ENCODE measurements at regions not wholly inside any gene's neighbourhood (a gene's known extent, or its start where the extent isn't known, plus 50 kb on each side); places are given as distances from the start of the nearest gene placed in this dataset.
A peak's percentile ranks its signal among the peaks of the same experiment; 100 is the strongest.

- no peak for FAIRE-seq
- DNase-seq (ENCODE audit: insufficient read length, low spot score): no peak
Observed at GRCh38 chr2:18412980-18413675, 147.3 kb downstream of the RDH14 start.

GRCh38 chr2:18411626-18412025, 148.8 kb downstream of the RDH14 start:
- DNase-seq (ENCODE audit: insufficient read length, low spot score) (no peak), FAIRE-seq (no peak)
- TF ChIP-seq CTCF (IDR thresholded peaks at IDR 0.05; ENCODE audit: insufficient read depth, missing control alignments): no peak

More at GRCh38 chr2:18412980-18413675, 147.3 kb downstream of the RDH14 start:
- TF ChIP-seq CTCF (IDR thresholded peaks at IDR 0.05; ENCODE audit: insufficient read depth, missing control alignments): no peak

- no peak for TF ChIP-seq CTCF (IDR thresholded peaks at IDR 0.05; ENCODE audit: insufficient read depth, missing control alignments)
Observed at GRCh38 chr2:18410543-18410942, 149.9 kb downstream of the RDH14 start.

GRCh38 chr2:18408638-18409037, 151.8 kb downstream of the RDH14 start:
- DNase-seq (ENCODE audit: insufficient read length, low spot score) (no peak), FAIRE-seq (no peak)
- TF ChIP-seq CTCF (IDR thresholded peaks at IDR 0.05; ENCODE audit: insufficient read depth, missing control alignments): no peak

More at GRCh38 chr2:18410543-18410942, 149.9 kb downstream of the RDH14 start:
- DNase-seq (ENCODE audit: insufficient read length, low spot score) (no peak), FAIRE-seq (no peak)

GRCh38 chr2:18406219-18406618, 154.2 kb downstream of the RDH14 start:
- no peak for TF ChIP-seq CTCF (IDR thresholded peaks at IDR 0.05; ENCODE audit: insufficient read depth, missing control alignments)
- DNase-seq (ENCODE audit: insufficient read length, low spot score) (no peak), FAIRE-seq (no peak)

GRCh38 chr2:18404708-18405107, 155.7 kb downstream of the RDH14 start:
- DNase-seq (ENCODE audit: insufficient read length, low spot score) (no peak), FAIRE-seq (no peak)
- peak; percentile 39 for TF ChIP-seq CTCF (IDR thresholded peaks at IDR 0.05; ENCODE audit: insufficient read depth, missing control alignments)

- FAIRE-seq: no peak
Observed at GRCh38 chr2:18403921-18404522, 156.4 kb downstream of the RDH14 start.

More at GRCh38 chr2:18403921-18404522, 156.4 kb downstream of the RDH14 start:
- no peak for TF ChIP-seq CTCF (IDR thresholded peaks at IDR 0.05; ENCODE audit: insufficient read depth, missing control alignments)
- DNase-seq (ENCODE audit: insufficient read length, low spot score): no peak

Data from D721Med (cell line).